ENCODE measurements at regions not wholly inside any gene's neighbourhood (a gene's known extent, or its start where the extent isn't known, plus 50 kb on each side); places are given as distances from the start of the nearest gene placed in this dataset.

- peaks cover 40% of the 10 kb centered on the region for H3K4me1 Mint-ChIP-seq
- H3K4me3 Mint-ChIP-seq: peak overlapping the region; percentile 53
- H3K27me3 Mint-ChIP-seq (ENCODE audit: low read depth): no peaks in the 10 kb centered on the region; the same call in none of the 2 replicates
- ChIA-PET CTCF (interaction anchor here (0.6 to 1.9 kb wide), 17 partner anchors 11 to 775 kb away, joined by 3 to 8 read pairs (median 4); no protein-coding TSS in a partner anchor), POLR2A (interaction anchor here (0.6 to 1.1 kb wide), 6 partner anchors 31 to 699 kb away, joined by 3 to 5 read pairs (median 4); partner anchors contain the start of gene MTF1)
- ATAC-seq: peak; percentile 46
- DNase-seq (ENCODE audit: low spot score): peak; percentile 35
- peak overlapping the region; percentile 74; the same call in 1 of the 2 replicates for H3K27ac Mint-ChIP-seq
- no peak for TF ChIP-seq ZNF512 (CRISPR knock-in tag; IDR thresholded peaks at IDR 0.05; ENCODE audit: borderline replicate concordance)
- peak; percentile 37; the same call in 1 of the 2 replicates for TF ChIP-seq ZNF263 (CRISPR knock-in tag; IDR thresholded peaks at IDR 0.05; ENCODE audit: low read depth)
- no peak for TF ChIP-seq SMAD3 (CRISPR knock-in tag; IDR thresholded peaks at IDR 0.05; ENCODE audit: borderline replicate concordance)
- H3K9me3 Mint-ChIP-seq: no peaks in the 10 kb centered on the region
- no peaks in the 10 kb centered on the region for H3K36me3 Mint-ChIP-seq
Observed at GRCh38 chr1:38558055-38558454, 301.5 kb downstream of the RRAGC start.

- no peak overlapping the region for H3K4me3 Mint-ChIP-seq
- no peak overlapping the region for H3K27ac Mint-ChIP-seq
- ChIA-PET CTCF (interaction anchor here (1.5 kb wide), 1 partner anchor 16 kb away, joined by 4 read pairs; no protein-coding TSS in a partner anchor), POLR2A (interaction anchor here (0.7 kb wide), 1 partner anchor 525 kb away, joined by 3 read pairs; no protein-coding TSS in a partner anchor)
- TF ChIP-seq MAX (CRISPR knock-in tag; IDR thresholded peaks at IDR 0.05) (no peak), GTF2I (CRISPR knock-in tag; conservative IDR thresholded peaks at IDR 0.05) (no peak)
- H3K27me3 Mint-ChIP-seq (ENCODE audit: low read depth): no peaks in the 10 kb centered on the region; the same call in none of the 2 replicates
- ATAC-seq (no peak), DNase-seq (ENCODE audit: low spot score) (no peak)
- H3K4me1 Mint-ChIP-seq: peaks cover 39% of the 10 kb centered on the region
- H3K9me3 Mint-ChIP-seq: no peaks in the 10 kb centered on the region
- no peaks in the 10 kb centered on the region for H3K36me3 Mint-ChIP-seq
Observed at GRCh38 chr1:38555594-38555993, 304.0 kb downstream of the RRAGC start.

GRCh38 chr1:38555130-38555529 is 304.4 kb downstream of the RRAGC start:
- H3K4me1 Mint-ChIP-seq: peaks cover 38% of the 10 kb centered on the region
- ATAC-seq: no peak
- no peak for DNase-seq (ENCODE audit: low spot score)
- ChIA-PET CTCF (interaction anchor here (1.5 kb wide), 1 partner anchor 16 kb away, joined by 4 read pairs; no protein-coding TSS in a partner anchor), POLR2A (interaction anchor here (0.7 kb wide), 1 partner anchor 525 kb away, joined by 3 read pairs; no protein-coding TSS in a partner anchor)
- H3K27ac Mint-ChIP-seq: no peak overlapping the region
- H3K27me3 Mint-ChIP-seq (ENCODE audit: low read depth): no peaks in the 10 kb centered on the region; the same call in none of the 2 replicates
- H3K9me3 Mint-ChIP-seq: no peaks in the 10 kb centered on the region
- no peaks in the 10 kb centered on the region for H3K36me3 Mint-ChIP-seq
- H3K4me3 Mint-ChIP-seq: no peak overlapping the region
- TF ChIP-seq FOXP4 (CRISPR knock-in tag; IDR thresholded peaks at IDR 0.05) (no peak), NR2C2 (CRISPR knock-in tag; IDR thresholded peaks at IDR 0.05) (no peak), TCF7 (CRISPR knock-in tag; IDR thresholded peaks at IDR 0.05; ENCODE audit: low read depth) (no peak), SOX15 (CRISPR knock-in tag; IDR thresholded peaks at IDR 0.05) (no peak), HMGA2 (CRISPR knock-in tag; IDR thresholded peaks at IDR 0.05) (no peak), CDX4 (CRISPR knock-in tag; IDR thresholded peaks at IDR 0.05; ENCODE audit: borderline replicate concordance) (no peak), ZNF138 (CRISPR knock-in tag; conservative IDR thresholded peaks at IDR 0.05) (no peak), NFATC4 (CRISPR knock-in tag; IDR thresholded peaks at IDR 0.05) (no peak), ZMAT4 (CRISPR knock-in tag; IDR thresholded peaks at IDR 0.05) (no peak), HMGXB4 (CRISPR knock-in tag; IDR thresholded peaks at IDR 0.05) (no peak), TEAD1 (CRISPR knock-in tag; IDR thresholded peaks at IDR 0.05) (no peak), E2F4 (CRISPR knock-in tag; IDR thresholded peaks at IDR 0.05; ENCODE audit: borderline replicate concordance, low read depth) (no peak), MAX (CRISPR knock-in tag; IDR thresholded peaks at IDR 0.05) (no peak), PRDM15 (CRISPR knock-in tag; IDR thresholded peaks at IDR 0.05) (no peak), CBFB (CRISPR knock-in tag; IDR thresholded peaks at IDR 0.05; ENCODE audit: low read depth) (no peak)

All from WTC11 (cell line).